Non-pigmented ciliary epithelial cell (primary cell): ENCODE measurements at regions not wholly inside any gene's neighbourhood (a gene's known extent, or its start where the extent isn't known, plus 50 kb on each side); places are given as distances from the start of the nearest gene placed in this dataset.

Experiments used
- DNase-seq: peaks from one replicate; pipeline ENCODE4 v3.0.0-alpha.2; 2010; ENCODE audit warnings: low read depth

DNA sequence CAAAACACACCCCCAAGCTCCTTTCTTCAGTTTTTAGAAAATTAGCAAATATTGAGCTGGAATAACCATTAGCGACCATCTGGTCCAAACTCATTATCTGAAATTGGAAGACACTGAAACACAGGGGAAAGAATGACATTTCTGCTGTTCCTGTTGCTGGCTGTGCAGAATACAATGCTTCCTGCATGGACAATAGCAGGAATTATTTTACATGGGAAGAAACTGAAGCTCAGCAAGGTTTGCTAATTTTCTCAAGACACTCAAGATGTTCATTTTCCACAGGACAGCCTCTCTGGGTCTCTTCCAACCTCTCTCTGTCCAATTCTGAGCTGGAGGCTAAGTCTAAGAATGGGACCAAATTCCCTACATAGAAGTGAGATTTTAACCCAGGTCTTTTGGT lies 81.9 kb upstream of the TNS3 start:
- DNase-seq = no peak

DNA sequence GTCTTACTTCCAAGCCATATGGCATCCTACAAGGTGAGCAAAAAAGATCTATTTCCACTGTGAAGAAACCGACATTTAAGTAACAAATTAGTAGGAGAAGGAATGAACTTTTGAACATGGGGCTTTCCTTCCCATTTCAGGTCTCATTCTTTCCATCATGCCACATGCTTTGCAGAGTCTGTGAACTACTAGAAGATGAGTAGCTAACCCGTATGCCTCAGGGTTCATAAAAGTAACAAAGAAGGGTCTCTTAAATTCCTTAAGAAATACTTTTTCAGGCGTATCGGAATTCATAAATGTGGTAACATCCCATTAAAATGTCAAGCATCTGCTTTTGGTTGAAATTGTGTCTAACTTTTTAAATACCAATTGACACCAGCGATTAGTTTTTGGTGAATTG lies 81.3 kb upstream of the TNS3 start:
- DNase-seq = no peak

DNA sequence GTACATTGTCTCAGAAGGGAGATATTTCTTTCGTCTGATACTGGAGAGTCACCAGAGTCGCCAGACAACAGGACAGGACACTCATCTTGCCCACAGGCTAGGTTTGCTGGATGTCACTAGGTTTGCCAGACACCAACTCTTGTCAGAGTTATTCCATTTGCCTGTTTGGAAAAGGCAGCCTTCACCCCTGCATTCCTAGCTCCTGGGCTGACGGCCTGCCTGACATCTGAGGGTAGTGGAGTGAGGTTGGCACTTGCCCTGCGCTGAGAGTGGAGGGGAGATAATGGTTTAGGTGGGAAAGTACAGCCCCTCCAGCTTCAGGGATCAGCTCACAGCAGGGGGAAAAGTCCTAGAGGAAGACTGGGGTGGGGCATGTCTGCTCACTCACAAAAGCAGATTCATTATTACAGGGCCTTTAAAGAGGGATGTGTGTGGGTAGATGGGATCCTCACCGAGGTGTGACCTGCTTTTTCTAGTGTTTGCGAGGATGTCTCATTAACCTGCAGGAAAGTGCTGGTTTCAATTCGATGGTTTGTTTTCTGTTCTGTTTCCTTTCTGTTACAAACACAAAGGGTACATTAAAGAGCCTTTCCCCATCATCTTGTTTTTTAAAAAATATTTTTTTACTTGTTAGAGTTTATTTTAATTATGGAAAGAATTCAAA lies 79.3 kb upstream of the TNS3 start:
- DNase-seq = no peak

DNA sequence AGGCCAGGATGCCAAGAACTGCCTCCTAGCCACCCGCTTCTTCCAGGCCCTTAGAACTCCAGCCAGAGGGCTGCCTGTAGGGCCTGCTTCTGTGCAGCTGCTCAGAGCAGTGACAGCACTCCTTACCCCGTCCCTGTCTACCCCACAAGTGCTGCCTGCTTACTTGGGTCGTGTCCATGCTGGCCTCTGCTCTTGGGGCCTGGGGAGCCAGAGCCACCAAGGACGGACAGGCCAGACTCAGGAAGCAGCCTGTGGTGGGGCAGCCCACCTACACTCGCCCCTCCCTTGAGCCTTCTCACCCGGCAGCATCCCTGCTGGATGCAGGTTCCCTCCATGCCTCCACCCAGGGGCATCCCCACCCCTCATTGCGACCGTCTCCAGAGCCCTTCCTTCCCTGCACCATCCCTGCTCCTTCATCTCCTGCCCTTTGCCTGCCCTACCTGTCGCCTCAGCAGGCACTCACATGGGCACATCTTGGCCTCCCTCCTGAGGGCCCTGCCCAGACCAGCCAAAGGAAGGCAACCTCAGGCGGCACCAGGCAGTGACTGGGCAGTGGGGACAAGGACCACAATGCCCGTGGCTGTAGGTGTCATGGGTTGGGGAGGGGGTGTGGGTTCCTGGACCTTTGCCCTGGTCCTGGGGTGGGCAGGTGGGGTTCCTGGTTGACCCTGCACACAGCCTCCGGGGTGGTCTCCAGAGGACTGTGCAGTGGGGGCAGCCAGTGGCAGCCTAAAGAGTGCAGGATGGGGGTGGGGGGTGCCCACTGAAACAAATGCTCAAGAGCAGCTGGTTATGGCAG lies 78.0 kb upstream of the TNS3 start:
- no peak for DNase-seq

DNA sequence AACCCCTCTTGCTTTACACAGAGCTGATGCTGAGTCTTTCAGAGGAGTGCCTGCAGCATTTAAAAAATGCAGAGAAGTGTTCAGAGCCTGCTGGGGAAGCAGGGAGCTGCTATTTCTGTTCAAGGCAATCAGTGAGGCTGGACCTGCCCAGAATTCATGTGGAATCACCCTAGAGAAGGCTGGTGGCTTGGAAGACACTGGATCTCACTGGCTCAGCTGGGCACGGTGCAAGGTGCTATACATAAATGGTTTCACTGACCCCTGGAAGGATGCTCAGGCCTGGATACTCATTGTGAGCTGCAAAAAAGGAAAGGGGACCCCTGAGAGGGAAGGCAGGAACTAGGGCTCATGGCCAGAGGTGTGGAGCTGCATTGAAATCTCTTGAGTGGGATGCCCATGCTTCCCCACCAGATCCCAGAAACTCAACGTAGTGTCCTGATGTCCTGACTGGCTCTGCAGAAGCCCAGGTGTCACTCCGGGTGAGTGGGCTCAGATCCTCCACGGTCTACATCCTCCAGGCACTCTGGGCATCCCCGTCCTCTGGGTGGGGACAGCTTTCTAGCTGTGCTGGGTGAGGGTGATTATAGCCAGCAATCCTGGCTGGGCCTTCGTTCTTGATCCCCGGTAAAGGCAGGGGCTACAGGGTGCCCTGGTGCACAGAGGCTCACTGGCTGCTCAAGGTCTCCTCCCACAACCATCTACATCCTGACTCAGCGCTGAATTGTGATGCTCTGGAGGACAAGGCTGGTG lies 77.2 kb upstream of the TNS3 start:
- no peak for DNase-seq

DNA sequence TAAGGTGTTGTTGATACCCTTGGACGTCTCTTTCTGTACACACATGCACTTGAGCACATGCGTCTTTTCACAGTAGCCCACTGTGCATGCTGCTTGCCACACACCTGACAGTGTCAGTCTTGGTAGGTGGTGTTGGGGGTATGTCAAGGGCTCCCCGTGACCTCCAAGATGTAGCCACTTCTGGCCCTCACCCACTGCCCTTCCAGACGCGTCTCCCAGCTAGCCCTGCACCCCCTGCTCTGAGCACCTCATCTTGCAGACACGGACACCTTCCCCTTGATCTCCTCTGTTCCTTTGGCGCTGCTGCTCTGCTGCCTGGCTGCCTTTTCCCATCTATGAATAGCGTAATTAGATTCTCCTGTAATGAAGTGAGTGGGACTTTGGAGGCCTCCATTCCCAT lies 75.2 kb upstream of the TNS3 start:
- no peak for DNase-seq

- no peak for DNase-seq
These were observed 72.9 kb upstream of the TNS3 start for GRCh38 chr7:47654672-47655298.

DNA sequence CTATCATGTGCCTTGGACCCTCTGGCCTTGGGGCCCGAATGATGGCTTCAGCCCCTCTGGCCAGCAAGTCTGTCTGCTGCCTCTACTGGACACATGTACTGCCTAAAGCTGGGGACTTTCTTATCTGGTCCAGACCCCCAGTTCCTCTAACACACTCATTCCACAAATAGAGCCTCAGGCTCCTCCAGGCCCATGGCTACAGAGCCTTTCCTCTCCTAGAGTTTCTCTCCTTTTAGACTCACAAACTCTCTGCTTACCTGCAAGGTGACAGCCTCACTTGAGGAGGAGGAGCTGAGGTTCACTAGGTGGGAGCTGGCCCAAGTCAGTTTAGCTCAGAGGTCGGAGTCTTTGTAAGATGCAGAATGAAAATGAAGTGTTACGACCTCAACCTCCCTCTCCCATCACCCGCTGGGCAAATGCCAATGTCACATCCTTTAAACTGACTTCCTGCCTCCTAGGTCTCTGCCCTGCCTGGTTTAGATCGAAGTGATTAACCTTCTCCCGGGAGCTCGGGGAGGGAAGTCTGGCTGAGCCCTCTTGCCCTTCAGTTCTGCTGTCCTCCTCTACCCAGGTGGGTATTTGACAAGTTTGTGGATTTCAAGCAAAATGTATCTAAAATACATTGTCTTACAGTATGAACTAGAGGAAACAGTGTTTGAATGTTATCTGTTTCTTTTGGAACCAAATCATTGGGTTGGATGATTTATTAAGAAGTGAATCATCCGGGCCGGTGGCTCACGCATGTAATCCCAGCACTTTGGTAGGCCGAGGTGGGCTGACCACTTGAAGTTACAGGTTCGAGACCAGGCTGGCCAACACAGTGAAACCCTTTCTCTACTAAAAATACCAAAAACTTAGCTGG lies 71.9 kb upstream of the TNS3 start:
- DNase-seq = no peak

DNA sequence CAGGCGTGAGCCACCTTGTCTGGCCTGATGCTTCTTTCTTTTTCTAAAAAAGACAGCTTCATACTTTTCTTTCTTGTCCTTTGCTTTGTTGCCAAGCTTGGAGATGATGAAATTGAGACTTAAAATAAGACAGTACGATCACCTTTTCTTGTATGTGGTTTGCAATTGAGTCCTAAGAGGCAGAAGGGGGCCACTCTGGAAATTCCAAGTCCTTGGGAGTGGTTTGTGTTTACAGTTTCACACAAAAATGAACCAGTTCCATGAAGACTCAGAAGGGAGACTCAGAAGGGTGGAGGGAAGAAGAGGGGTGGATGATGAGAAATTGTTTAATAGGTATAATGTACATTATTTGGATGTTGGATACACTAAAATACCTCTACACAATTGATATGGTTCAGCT lies 70.7 kb upstream of the TNS3 start:
- DNase-seq = no peak

DNA sequence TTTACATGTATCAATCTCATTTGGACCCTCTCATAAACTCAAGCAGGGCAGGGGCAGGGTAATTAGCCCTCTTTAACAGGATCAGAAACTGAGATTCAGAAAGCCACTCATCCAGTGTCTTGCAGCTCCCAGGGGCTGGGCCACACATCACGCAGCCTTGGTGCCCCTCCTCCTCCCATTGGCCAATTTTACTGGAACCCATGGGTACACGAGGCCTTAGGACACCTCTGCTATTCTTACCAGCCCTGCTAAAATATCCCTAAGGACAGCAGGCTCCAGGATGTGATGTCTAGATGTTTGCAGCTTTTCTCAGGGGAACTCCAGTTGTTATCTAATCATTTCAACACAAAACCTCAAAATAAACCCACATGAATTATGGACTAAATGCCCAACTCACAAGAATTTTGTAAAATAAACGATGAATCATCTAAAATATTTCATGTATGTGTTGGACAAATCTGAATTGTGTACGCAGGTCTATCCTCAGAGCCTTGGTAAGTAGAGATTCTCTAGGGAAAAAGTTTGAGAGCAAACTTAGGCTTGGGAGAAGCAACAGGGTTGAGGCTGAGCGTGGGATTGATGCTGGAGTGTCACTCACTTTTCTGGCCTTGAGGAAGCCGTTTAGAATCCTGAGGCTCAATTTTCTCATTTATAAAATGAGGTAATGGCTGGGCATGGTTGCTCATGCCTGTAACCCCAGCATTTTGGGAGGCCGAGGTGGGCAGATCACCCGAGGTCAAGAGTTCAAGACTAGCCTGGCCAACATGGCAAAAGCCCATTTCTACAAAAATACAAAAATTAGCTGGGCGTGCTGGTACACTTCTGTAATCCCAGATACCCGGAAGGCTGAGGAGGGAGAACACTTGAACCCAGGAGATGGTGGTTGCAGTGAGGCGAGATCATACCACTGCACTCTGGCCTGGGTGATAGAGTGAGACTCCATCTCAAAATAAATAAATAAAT lies 69.7 kb upstream of the TNS3 start:
- peak; percentile 98 for DNase-seq

DNA sequence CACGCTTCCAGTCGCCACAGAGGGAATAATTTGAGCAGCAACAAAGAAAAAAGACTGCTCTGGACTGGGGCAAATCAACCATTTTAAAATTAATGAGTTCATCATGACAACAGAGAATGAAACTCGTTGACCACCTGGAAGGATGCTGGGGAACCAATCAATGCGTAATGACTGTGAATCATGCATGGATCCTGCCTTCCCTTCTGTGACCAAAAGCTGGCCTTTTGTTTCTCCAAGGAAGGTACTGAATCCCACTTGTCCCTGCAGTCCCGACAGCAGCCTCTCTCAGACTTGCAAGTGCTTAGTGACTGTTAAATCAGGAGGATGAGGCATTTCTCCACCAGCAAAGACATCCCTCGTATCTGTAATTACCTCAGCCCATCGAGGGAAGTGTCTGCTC lies 68.0 kb upstream of the TNS3 start:
- DNase-seq = no peak

GRCh38 chr7:47648275-47648925 lies 66.5 kb upstream of the TNS3 start:
- peak; percentile 69 for DNase-seq

DNA sequence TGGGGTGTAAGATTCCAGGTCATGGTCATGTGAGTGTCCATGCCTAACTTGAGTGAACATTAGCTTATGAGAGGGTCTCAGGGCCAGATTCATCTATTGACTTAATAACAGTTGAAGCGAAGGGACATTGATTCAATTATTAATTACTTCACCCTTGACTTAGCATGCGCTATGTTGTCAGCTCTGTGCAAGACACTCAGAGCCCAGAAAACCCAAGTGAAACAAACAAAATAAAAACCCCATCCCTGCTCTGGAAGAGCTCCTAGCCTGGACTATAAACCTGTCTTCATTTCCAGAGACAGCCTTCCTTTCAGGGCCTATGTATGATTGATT lies 66.0 kb upstream of the TNS3 start:
- DNase-seq = no peak

DNA sequence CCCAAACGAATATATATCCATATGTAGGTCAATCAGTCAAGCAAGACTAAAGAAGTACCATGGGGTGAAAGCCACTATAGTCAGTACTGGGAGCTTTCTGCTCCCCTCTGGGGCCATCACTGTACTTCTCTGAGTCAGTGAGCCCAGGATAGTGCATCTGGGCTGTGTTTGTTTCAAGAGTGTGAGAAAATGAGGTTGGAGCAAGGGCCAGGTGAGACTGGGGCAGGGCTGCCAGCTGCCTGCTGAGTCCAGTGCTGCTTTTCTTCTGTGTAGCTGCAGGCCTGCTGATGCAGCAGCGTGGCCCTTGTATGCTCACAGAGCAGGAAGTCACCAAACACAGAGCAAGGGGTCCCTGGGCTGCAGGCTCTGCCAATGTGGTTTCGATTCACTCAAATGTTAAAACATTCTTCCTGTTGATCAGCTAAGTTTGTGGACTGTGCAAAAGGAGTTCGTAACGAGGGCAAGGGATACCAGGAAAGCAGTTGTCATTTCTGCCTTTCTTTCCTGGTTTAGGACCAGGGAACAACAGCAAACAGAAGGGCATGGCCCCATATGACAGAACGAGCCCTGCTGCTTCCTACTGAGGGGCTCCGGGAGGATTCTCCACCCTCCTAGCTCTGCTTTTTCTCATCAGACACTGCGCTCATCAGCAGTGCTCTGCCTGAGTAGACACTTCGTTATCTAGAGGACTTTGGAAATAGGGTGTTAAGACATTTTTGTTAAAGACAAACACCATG lies 65.4 kb upstream of the TNS3 start:
- DNase-seq = no peak

- DNase-seq = no peak
These were observed 61.9 kb upstream of the TNS3 start for GRCh38 chr7:47643716-47644400.

GRCh38 chr7:47640265-47640664 lies 58.4 kb upstream of the TNS3 start:
- no peak for DNase-seq

- no peak for DNase-seq
These were observed 57.7 kb upstream of the TNS3 start for GRCh38 chr7:47639495-47640110.

DNA sequence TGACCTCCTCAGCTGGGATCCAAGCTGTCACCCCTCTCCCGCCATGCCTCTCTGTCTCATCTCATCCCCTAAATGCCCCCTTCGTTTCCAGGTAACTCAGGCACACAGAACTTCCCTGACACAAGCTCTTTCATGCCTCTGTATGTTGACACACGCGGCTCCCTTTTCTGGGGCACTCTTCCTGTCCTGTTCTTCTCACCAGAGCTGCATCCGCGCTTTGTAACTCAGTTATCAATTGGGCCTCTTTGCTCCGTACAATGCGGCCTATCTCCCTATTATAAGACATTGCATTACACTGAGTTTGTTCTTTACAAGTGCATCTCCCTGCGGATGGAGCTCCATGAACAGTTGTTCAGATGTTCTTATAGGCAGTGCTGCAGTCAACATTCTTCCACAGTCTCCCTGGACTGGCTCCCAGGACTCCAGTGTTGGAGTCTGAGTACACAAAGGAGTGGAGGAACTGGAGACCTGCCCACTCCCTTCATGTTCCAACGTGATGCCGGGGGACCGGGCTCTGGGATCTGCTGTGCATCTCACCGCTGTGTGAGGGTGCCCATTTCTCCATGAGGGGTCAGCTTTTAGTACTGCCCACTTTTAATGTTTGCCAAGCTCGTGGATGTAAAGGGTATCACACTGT lies 56.9 kb upstream of the TNS3 start:
- DNase-seq = no peak
